Astrocyte of the spinal cord (primary cell): ENCODE measurements at regions not wholly inside any gene's neighbourhood (a gene's known extent, or its start where the extent isn't known, plus 50 kb on each side); places are given as distances from the start of the nearest gene placed in this dataset.

Experiments
- DNase-seq: peaks from one replicate; pipeline ENCODE4 v3.0.0; 2011; ENCODE audit warnings: low read depth, low spot score
- H3K4me3 ChIP-seq: 2 replicates; pipeline ENCODE4 v1.5.1; 2011; ENCODE audit warnings: low read depth, mild to moderate bottlenecking, low read length, moderate library complexity
- CTCF ChIP-seq: IDR thresholded peaks from 2 replicates; pipeline ENCODE4 v1.5.1; 2012; ENCODE audit warnings: low read depth, mild to moderate bottlenecking, low read length, inconsistent platforms
- in situ Hi-C: cut with HindIII; loops from 2 replicates; pipeline ENCODE4 v1.10.0; 2017; ENCODE audit warnings: low sequenced_read_pairs

GRCh38 chr2:11054783-11055678 lies 100.2 kb upstream of the SLC66A3 start:
- in situ Hi-C loops = no loop called here
- H3K4me3 ChIP-seq = no peak overlapping the region
- TF ChIP-seq CTCF = no peak
- DNase-seq = no peak

- H3K4me3 ChIP-seq = no peak overlapping the region
- in situ Hi-C loops = no loop called here
- no peak for TF ChIP-seq CTCF
- no peak for DNase-seq
Observed at GRCh38 chr2:11055679-11056215, 99.5 kb upstream of the SLC66A3 start.

GRCh38 chr2:11056614-11057013 lies 98.7 kb upstream of the SLC66A3 start:
- peak; percentile 92 for DNase-seq
- no peak overlapping the region for H3K4me3 ChIP-seq
- no peak for TF ChIP-seq CTCF
- in situ Hi-C loops = no loop called here

GRCh38 chr2:11057031-11057430 lies 98.2 kb upstream of the SLC66A3 start:
- TF ChIP-seq CTCF = no peak
- in situ Hi-C loops = no loop called here

GRCh38 chr2:11058129-11058528 lies 97.1 kb upstream of the SLC66A3 start:
- H3K4me3 ChIP-seq = no peak overlapping the region
- in situ Hi-C loops = no loop called here
- no peak for TF ChIP-seq CTCF
- DNase-seq = no peak

More at GRCh38 chr2:11057031-11057430, 98.2 kb upstream of the SLC66A3 start:
- no peak for DNase-seq
- H3K4me3 ChIP-seq = no peak overlapping the region

- no peak overlapping the region for H3K4me3 ChIP-seq
- in situ Hi-C loops = no loop called here
- no peak for TF ChIP-seq CTCF
Observed at GRCh38 chr2:11060376-11061169, 94.7 kb upstream of the SLC66A3 start.

More at GRCh38 chr2:11060376-11061169, 94.7 kb upstream of the SLC66A3 start:
- no peak for DNase-seq
